B cell (primary cell): ENCODE measurements at regions not wholly inside any gene's neighbourhood (a gene's known extent, or its start where the extent isn't known, plus 50 kb on each side); places are given as distances from the start of the nearest gene placed in this dataset.

Experiments used
- EZH2 ChIP-seq: IDR thresholded peaks from 2 replicates; pipeline ENCODE4 v1.6.1; 2012; ENCODE audit warnings: borderline replicate concordance, low read depth, mild to moderate bottlenecking, moderate library complexity, low read length; ENCODE audit not compliant: insufficient read depth, poor library complexity, severe bottlenecking
- TF ChIP-seq, protein P1 (sequence below): fragments of 200-600 bp; IDR thresholded peaks from one replicate; pipeline ENCODE4 v1.8.0; 2022; ENCODE audit warnings: antibody characterized with exemption, mild to moderate bottlenecking

DNA sequence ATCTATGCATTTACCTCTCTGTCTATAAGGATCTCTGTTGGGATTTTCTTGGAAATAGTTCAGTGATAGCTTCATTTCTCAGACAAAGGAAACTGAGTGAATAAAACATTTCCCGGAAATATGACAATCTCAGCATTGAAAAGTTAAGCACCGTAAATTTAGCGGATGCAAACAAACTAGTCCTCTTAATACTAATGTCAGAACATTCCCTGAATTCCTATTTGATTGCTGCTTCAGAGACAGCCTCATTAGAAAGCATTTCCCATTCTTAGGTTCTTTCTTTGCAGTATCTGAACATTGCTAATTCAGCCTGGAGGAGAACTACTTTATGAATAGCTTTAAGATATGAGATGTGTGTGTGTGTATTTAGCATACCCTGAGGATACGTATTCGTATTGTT, 101.3 kb downstream of the NR2F2 start:
- TF ChIP-seq, protein P1, sequence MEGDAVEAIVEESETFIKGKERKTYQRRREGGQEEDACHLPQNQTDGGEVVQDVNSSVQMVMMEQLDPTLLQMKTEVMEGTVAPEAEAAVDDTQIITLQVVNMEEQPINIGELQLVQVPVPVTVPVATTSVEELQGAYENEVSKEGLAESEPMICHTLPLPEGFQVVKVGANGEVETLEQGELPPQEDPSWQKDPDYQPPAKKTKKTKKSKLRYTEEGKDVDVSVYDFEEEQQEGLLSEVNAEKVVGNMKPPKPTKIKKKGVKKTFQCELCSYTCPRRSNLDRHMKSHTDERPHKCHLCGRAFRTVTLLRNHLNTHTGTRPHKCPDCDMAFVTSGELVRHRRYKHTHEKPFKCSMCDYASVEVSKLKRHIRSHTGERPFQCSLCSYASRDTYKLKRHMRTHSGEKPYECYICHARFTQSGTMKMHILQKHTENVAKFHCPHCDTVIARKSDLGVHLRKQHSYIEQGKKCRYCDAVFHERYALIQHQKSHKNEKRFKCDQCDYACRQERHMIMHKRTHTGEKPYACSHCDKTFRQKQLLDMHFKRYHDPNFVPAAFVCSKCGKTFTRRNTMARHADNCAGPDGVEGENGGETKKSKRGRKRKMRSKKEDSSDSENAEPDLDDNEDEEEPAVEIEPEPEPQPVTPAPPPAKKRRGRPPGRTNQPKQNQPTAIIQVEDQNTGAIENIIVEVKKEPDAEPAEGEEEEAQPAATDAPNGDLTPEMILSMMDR: no peak
- no peak for TF ChIP-seq EZH2
